ENCODE measurements at regions not wholly inside any gene's neighbourhood (a gene's known extent, or its start where the extent isn't known, plus 50 kb on each side); places are given as distances from the start of the nearest gene placed in this dataset.

DNA sequence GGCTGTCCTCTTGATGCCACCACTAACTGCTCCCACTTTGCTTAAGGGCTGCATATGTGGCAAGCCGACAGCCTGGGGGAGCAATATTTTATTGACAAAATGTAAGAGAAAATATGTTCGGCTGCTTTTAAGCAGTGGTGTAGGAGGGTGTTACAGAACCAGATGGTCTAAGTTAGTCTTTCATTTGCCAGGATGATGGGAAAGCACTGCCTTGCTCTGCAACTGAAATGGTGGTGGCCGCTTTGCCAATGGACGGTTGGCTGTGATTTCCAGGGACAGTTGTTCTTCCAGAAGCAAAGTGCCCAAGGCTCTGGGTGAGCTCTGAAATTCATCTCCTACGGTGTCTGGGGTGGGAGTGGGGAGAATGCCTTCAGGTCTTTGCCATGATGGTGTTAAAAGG, 469.3 kb downstream of the TOX3 start:
- intact Hi-C loops (cut with DNase I): no loop called here
- TF ChIP-seq, protein P1, sequence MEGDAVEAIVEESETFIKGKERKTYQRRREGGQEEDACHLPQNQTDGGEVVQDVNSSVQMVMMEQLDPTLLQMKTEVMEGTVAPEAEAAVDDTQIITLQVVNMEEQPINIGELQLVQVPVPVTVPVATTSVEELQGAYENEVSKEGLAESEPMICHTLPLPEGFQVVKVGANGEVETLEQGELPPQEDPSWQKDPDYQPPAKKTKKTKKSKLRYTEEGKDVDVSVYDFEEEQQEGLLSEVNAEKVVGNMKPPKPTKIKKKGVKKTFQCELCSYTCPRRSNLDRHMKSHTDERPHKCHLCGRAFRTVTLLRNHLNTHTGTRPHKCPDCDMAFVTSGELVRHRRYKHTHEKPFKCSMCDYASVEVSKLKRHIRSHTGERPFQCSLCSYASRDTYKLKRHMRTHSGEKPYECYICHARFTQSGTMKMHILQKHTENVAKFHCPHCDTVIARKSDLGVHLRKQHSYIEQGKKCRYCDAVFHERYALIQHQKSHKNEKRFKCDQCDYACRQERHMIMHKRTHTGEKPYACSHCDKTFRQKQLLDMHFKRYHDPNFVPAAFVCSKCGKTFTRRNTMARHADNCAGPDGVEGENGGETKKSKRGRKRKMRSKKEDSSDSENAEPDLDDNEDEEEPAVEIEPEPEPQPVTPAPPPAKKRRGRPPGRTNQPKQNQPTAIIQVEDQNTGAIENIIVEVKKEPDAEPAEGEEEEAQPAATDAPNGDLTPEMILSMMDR (IDR thresholded peaks at IDR 0.05): no peak
- H3K9me3 ChIP-seq: no peaks in the 10 kb centered on the region
- H3K4me1 ChIP-seq: no peaks in the 10 kb centered on the region
- H3K27ac ChIP-seq: no peak overlapping the region
- no peaks in the 10 kb centered on the region for H3K27me3 ChIP-seq
- DNase-seq: no peak
- no peaks in the 10 kb centered on the region for H3K36me3 ChIP-seq
- no peak for ATAC-seq
- H3K4me3 ChIP-seq: no peak overlapping the region

DNA sequence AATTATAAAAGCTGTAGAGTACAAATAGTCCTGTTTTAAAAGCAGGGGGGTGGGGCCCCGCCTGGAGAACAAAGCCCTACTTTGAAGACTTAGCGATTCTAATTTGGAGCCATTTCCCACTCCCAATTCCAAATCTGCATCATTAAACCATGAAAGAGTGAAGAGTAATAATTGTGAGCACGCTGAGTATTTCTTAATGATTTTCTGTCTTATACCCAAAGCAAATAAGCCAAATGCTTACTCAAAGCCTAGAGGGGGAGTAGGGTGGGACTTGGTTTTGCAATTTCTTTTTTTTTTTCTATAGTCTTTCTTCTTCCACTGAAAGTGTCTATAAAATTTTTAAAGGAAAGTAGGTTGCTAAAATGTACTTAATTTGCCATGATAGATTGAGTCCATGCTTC, 470.1 kb downstream of the TOX3 start:
- Histone ChIP-seq H3K36me3 (no peaks in the 10 kb centered on the region), H3K4me1 (no peaks in the 10 kb centered on the region), H3K27me3 (no peaks in the 10 kb centered on the region), H3K4me3 (no peak overlapping the region), H3K9me3 (no peaks in the 10 kb centered on the region), H3K27ac (no peak overlapping the region)
- no peak for DNase-seq
- TF ChIP-seq, protein P1 (IDR thresholded peaks at IDR 0.05): no peak
- intact Hi-C loops (cut with DNase I): no loop called here
- ATAC-seq: no peak

DNA sequence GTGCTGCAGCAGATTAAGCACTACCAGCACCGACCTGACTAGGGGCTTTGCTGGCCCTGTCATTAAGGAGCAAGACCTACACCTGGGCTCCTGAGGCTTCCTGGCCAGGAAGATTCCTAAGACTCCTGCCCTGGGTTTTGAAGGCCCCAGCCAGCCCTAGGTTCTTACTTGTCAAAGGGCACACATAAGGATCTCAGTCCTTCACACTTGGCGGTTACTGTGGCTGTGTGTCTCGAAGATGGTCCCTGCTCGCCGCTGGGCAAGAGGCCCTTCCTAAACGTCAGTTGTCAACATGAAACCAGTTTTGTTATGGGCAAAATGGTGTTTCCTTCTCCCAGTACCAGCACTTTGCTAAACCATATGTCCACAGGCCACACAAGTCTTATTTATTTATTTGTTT, 470.6 kb downstream of the TOX3 start:
- intact Hi-C loops (cut with DNase I): no loop called here
- TF ChIP-seq, protein P1 (IDR thresholded peaks at IDR 0.05): no peak
- Histone ChIP-seq H3K27ac (no peak overlapping the region), H3K36me3 (no peaks in the 10 kb centered on the region), H3K9me3 (no peaks in the 10 kb centered on the region), H3K27me3 (no peaks in the 10 kb centered on the region), H3K4me3 (no peak overlapping the region), H3K4me1 (no peaks in the 10 kb centered on the region)
- DNase-seq (peak in 1 of 4 donors; percentile 48), ATAC-seq (no peak)

DNA sequence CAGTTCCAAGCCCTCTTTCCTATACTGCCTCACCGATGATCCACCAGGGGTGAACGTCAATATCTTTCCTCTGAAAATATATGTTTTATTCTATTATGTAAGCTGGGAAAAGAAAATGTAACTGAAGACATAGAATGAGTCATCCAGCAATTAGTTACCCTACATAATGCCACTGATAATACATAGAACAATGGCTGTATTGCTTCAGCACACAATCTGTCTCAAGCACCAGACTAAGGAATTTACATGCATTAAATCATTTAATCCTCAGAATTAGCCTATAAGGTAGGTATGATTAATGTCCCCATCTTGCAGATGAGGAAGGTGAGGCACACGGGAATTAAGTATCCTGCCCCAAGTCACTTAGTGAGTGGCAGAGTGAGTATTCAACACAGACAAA, 472.8 kb downstream of the TOX3 start:
- intact Hi-C loops (cut with DNase I): no loop called here
- Histone ChIP-seq H3K36me3 (no peaks in the 10 kb centered on the region), H3K4me1 (no peaks in the 10 kb centered on the region), H3K27ac (no peak overlapping the region), H3K9me3 (no peaks in the 10 kb centered on the region), H3K4me3 (no peak overlapping the region), H3K27me3 (no peaks in the 10 kb centered on the region)
- ATAC-seq (no peak), DNase-seq (no peak)
- TF ChIP-seq, protein P1 (IDR thresholded peaks at IDR 0.05): no peak

DNA sequence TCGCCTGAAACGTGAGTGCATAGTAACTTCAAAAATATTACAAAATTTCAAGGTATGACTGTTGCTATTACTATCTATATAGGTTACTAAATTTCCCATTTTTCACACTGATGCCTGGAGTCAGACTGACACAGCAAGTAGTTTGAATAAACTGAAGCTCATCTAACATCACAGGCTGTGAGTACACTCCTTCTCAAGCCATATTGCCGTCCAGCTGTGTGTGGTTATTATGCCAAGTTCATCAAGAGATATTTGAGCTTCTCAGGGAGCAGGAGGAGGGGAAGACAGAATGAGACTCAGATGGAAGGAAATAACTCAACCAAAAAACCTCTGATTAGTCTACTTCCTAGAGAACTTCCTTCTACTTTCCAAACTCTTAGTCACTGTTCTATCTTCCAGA, 473.9 kb downstream of the TOX3 start:
- TF ChIP-seq, protein P1 (IDR thresholded peaks at IDR 0.05): no peak
- no peaks in the 10 kb centered on the region for H3K4me1 ChIP-seq
- DNase-seq (peak in 2 of 4 donors; percentile 33 to 61), ATAC-seq (no peak)
- no peaks in the 10 kb centered on the region for H3K9me3 ChIP-seq
- intact Hi-C loops (cut with DNase I): no loop called here
- no peaks in the 10 kb centered on the region for H3K27me3 ChIP-seq
- no peak overlapping the region for H3K27ac ChIP-seq
- H3K4me3 ChIP-seq: no peak overlapping the region
- H3K36me3 ChIP-seq: no peaks in the 10 kb centered on the region
